OCI-LY1 (cell line): ENCODE measurements at regions not wholly inside any gene's neighbourhood (a gene's known extent, or its start where the extent isn't known, plus 50 kb on each side); places are given as distances from the start of the nearest gene placed in this dataset.

Source experiments
- H2AFZ ChIP-seq: fragments of 200-600 bp; sonication (generic), shearing (Covaris generic); 2 replicates; pipeline ENCODE4 v1.6.0; 2014; ENCODE audit warnings: antibody characterized with exemption, mild to moderate bottlenecking, low read length
- H3F3A ChIP-seq: fragments of 200-600 bp; sonication (generic), shearing (Covaris generic); 2 replicates; pipeline ENCODE4 v1.6.0; 2014; ENCODE audit warnings: mild to moderate bottlenecking, antibody characterized with exemption, low read length, moderate library complexity; ENCODE audit not compliant: insufficient read depth
- H3K27ac ChIP-seq: fragments of 200-600 bp; sonication (generic); 2 replicates; pipeline ENCODE4 v1.5.1; 2014; ENCODE audit warnings: low read length, mixed run types, mild to moderate bottlenecking, low read depth; ENCODE audit not compliant: poor library complexity, severe bottlenecking
- H3K27me3 ChIP-seq: fragments of 200-600 bp; sonication (generic); 2 replicates; pipeline ENCODE4 v1.6.0; 2014; ENCODE audit warnings: antibody characterized with exemption, mild to moderate bottlenecking, low read length, moderate library complexity; ENCODE audit not compliant: insufficient read depth
- H3K36me3 ChIP-seq: fragments of 200-600 bp; sonication (generic); 2 replicates; pipeline ENCODE4 v1.6.1; 2014; ENCODE audit warnings: mild to moderate bottlenecking, antibody characterized with exemption, low read length, moderate library complexity, mixed read lengths; ENCODE audit not compliant: insufficient read depth
- H3K4me1 ChIP-seq: fragments of 200-600 bp; sonication (generic); 2 replicates; pipeline ENCODE4 v1.5.1; 2014; ENCODE audit warnings: mild to moderate bottlenecking, low read length, moderate library complexity; ENCODE audit not compliant: insufficient read depth, severe bottlenecking
- H3K4me2 ChIP-seq: fragments of 200-600 bp; sonication (generic), shearing (Covaris generic); 2 replicates; pipeline ENCODE4 v1.6.1; 2014; ENCODE audit warnings: low read length
- H3K4me3 ChIP-seq: fragments of 200-600 bp; sonication (generic); 2 replicates; pipeline ENCODE4 v1.5.1; 2014; ENCODE audit warnings: low read length, low read depth, mild to moderate bottlenecking, mixed read lengths; ENCODE audit not compliant: poor library complexity, severe bottlenecking
- H3K79me2 ChIP-seq: fragments of 200-600 bp; shearing (Covaris generic); 2 replicates; pipeline ENCODE4 v1.6.1; 2016; ENCODE audit warnings: mixed run types, low read length, mixed read lengths; ENCODE audit not compliant: insufficient read depth
- H3K9ac ChIP-seq: fragments of 200-600 bp; sonication (generic), shearing (Covaris generic); 2 replicates; pipeline ENCODE4 v1.6.1; 2014; ENCODE audit warnings: mild to moderate bottlenecking, low read length, mixed read lengths
- H3K9me2 ChIP-seq: fragments of 200-600 bp; sonication (generic), shearing (Covaris generic); 2 replicates; pipeline ENCODE4 v1.6.1; 2014; ENCODE audit warnings: low read depth, mild to moderate bottlenecking, low read length, mixed read lengths
- H3K9me3 ChIP-seq: fragments of 200-600 bp; shearing (Covaris generic); 2 replicates; pipeline ENCODE4 v1.6.1; 2014; ENCODE audit warnings: low read length, mixed read lengths
- H4K20me1 ChIP-seq: fragments of 200-600 bp; sonication (generic), shearing (Covaris generic); 2 replicates; pipeline ENCODE4 v1.6.0; 2016; ENCODE audit warnings: mild to moderate bottlenecking, low read length; ENCODE audit not compliant: insufficient read depth
- EZH2 ChIP-seq: fragments of 200-600 bp; sonication (generic), shearing (Covaris generic); IDR thresholded peaks from 2 replicates; pipeline ENCODE4 v1.8.0; 2017; ENCODE audit warnings: borderline replicate concordance, mixed run types, mild to moderate bottlenecking, antibody characterized with exemption, low read length, moderate library complexity, mixed read lengths
- TF ChIP-seq, protein P1 (sequence below): fragments of 200-600 bp; sonication (generic), shearing (Covaris generic); IDR thresholded peaks from 2 replicates; pipeline ENCODE4 v1.5.1; 2017; ENCODE audit warnings: mild to moderate bottlenecking, antibody characterized with exemption, low read length, moderate library complexity, mixed read lengths

DNA sequence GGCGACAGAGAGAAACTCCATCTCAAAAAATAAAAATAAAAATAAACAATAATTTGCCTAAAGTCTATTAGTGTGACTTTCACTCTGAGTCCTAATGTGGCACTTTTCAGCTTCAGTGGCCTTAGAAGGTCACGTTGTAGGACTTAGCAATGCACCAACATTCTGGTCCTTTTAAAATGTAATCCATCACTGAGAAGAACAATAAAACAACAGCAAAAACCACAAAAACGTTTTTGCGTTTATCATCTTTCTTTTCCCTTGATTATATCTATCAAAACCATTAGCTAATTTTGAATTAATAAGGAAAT, 190.1 kb upstream of the ZNF608 start:
- Histone ChIP-seq H3K36me3 (0 out of 2 replicates have a peak, but pooled peaks cover 24% of the 10 kb centered on the region), H3K27ac (peak overlapping the region; percentile 91), H3K4me2 (no peak overlapping the region), H3K4me3 (no peak overlapping the region), H3K9me2 (no peaks in the 10 kb centered on the region), H3K9ac (no peak overlapping the region), H3F3A (no peaks in the 10 kb centered on the region), H2AFZ (no peak overlapping the region), H3K79me2 (no peaks in the 10 kb centered on the region), H3K9me3 (no peaks in the 10 kb centered on the region; the same call in 1 of the 2 replicates), H3K4me1 (peaks cover 41% of the 10 kb centered on the region), H3K27me3 (no peaks in the 10 kb centered on the region), H4K20me1 (no peaks in the 10 kb centered on the region)
- no peak for TF ChIP-seq EZH2
- TF ChIP-seq, protein P1, sequence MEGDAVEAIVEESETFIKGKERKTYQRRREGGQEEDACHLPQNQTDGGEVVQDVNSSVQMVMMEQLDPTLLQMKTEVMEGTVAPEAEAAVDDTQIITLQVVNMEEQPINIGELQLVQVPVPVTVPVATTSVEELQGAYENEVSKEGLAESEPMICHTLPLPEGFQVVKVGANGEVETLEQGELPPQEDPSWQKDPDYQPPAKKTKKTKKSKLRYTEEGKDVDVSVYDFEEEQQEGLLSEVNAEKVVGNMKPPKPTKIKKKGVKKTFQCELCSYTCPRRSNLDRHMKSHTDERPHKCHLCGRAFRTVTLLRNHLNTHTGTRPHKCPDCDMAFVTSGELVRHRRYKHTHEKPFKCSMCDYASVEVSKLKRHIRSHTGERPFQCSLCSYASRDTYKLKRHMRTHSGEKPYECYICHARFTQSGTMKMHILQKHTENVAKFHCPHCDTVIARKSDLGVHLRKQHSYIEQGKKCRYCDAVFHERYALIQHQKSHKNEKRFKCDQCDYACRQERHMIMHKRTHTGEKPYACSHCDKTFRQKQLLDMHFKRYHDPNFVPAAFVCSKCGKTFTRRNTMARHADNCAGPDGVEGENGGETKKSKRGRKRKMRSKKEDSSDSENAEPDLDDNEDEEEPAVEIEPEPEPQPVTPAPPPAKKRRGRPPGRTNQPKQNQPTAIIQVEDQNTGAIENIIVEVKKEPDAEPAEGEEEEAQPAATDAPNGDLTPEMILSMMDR: no peak

DNA sequence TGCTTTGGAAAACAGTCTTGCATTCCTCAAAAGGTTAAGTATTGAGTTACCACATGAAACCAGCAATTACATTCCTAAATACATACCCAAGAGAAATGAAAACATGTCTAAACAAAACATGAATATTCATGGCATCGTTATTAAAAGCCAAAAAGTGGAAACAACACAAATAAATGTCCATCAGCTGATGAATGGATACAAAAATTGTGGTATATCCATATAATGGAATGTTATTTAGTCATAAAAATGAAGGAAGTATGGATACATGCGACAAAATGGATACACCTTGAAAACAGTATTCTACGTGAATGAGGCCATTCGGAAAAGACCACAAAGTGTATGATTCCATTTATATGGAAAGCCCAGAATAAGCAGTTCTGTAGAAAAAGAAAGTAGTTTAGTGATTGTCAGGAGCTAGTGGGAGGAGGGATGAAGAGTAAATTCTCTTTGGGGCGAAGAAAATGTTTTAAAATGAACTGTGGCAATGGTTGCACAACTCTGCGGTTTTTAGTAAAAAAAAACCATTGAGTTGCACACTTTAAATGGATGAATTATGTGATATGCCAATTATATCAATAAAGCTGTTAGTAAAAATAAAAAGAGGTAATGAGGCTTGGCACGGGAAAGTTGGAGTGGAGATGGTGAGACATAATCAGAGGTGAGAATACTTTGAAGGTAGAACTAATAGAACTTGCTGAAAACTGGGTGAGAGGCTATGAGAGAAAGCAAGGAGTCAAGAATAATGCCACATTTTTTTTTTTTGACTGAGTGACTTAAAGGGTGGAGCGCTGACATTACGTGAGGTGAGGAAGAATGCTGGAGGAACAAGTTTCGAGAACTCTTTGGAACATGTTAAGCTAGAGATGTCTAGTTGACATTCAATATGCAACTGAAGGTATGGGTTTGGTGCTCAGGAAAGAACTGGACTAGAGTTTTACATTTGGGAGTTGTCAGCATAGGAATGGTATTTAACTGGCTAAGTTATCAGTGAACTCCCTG, 194.9 kb upstream of the ZNF608 start:
- Histone ChIP-seq H3K9ac (no peak overlapping the region), H3K4me2 (no peak overlapping the region), H3K79me2 (no peaks in the 10 kb centered on the region), H3K27ac (no peak overlapping the region), H3K9me2 (no peaks in the 10 kb centered on the region), H3K4me1 (peaks cover 18% of the 10 kb centered on the region), H3K27me3 (no peaks in the 10 kb centered on the region), H2AFZ (no peak overlapping the region), H3F3A (no peaks in the 10 kb centered on the region), H3K36me3 (0 out of 2 replicates have a peak, but pooled peaks cover 27% of the 10 kb centered on the region), H3K4me3 (no peak overlapping the region), H4K20me1 (no peaks in the 10 kb centered on the region), H3K9me3 (no peaks in the 10 kb centered on the region; the same call in 1 of the 2 replicates)
- TF ChIP-seq, protein P1: no peak
- TF ChIP-seq EZH2: no peak

DNA sequence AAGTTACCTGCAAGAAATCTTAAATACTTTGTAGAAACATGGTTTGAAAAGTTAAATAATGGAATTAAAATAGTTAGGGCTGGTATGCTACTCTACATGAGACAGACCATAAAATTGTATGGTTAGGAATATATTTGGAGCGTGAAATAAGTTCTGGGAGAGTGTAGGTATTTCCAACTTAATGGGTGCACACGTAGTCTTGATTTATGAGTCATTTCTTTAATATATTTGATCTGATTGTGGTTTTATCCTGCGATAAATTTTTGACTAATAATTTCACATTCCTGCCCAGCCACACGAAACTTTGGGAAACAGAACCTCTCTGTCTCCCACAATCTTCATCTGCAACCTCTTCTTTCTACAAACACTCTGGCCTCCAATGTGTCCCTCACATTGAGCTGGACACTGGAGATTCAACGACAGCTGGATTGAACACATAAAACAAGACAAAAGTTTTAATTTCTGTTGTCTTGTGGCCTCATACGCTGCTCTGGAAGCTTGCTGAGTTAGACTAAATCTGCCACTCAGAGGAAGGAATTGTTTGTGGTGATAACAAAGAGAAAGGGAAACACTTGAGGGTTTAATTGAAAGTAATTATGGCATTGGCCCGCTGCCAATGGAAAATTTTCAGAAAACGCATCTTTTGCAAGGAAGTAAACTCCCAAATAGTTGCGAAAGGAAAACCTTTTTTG, 201.8 kb upstream of the ZNF608 start:
- Histone ChIP-seq H3K27me3 (no peaks in the 10 kb centered on the region), H3K9me3 (no peaks in the 10 kb centered on the region), H3K27ac (no peak overlapping the region), H3K4me2 (no peak overlapping the region), H3K4me1 (peaks cover 34% of the 10 kb centered on the region), H3K79me2 (no peaks in the 10 kb centered on the region), H3F3A (no peaks in the 10 kb centered on the region), H3K36me3 (peaks cover 21% of the 10 kb centered on the region), H3K9ac (no peak overlapping the region), H4K20me1 (no peaks in the 10 kb centered on the region), H3K9me2 (no peaks in the 10 kb centered on the region), H2AFZ (no peak overlapping the region), H3K4me3 (no peak overlapping the region)
- TF ChIP-seq EZH2: no peak
- TF ChIP-seq, protein P1: no peak
